Caco-2 (cell line): ENCODE measurements at regions not wholly inside any gene's neighbourhood (a gene's known extent, or its start where the extent isn't known, plus 50 kb on each side); places are given as distances from the start of the nearest gene placed in this dataset.

Experiments used
- BruUV-seq: library from RNA; stranded (reverse); fragments of 400-500 nt; replicated peaks from 2 replicates; lab custom pipeline; 2021; lab: Mats Ljungman, UMichigan
- CTCF ChIA-PET: fragments of 300-600 bp; sonication (Branson Sonifier 250); formaldehyde crosslinking; loops from one replicate; lab custom pipeline; 2022; ENCODE audit warnings: antibody characterized with exemption; lab: Charles Lee
- POLR2A ChIA-PET: fragments of 300-600 bp; sonication (Branson Sonifier 250); formaldehyde crosslinking; loops from one replicate; lab custom pipeline; 2022; ENCODE audit warnings: antibody characterized with exemption; lab: Charles Lee
- DNase-seq, 2 experiments: peaks; one replicate each; pipeline versions ENCODE4 v3.0.0 to v3.0.0-alpha.2; 2020 to 2022
- H3K27me3 ChIP-seq: replicated peaks from 2 replicates; pipeline ENCODE4 v1.6.0; 2011; ENCODE audit warnings: low read length; ENCODE audit not compliant: control insufficient read depth, insufficient read depth
- H3K36me3 ChIP-seq: 2 replicates; pipeline ENCODE4 v1.5.1; 2011; ENCODE audit warnings: low read length; ENCODE audit not compliant: control insufficient read depth, insufficient read depth
- H3K4me1 ChIP-seq: fragments of 250-450 bp; sonication (Bioruptor Pico); 2 replicates; pipeline ENCODE4 v1.5.1; 2020; ENCODE audit warnings: mild to moderate bottlenecking
- H3K4me3 ChIP-seq: 2 replicates; pipeline ENCODE4 v1.5.1; 2011; ENCODE audit warnings: low read depth, mild to moderate bottlenecking, control low read depth, low read length
- H3K9me3 ChIP-seq: fragments of 250-450 bp; sonication (Bioruptor Pico); 2 replicates; pipeline ENCODE4 v1.5.1; 2020; ENCODE audit warnings: mild to moderate bottlenecking, moderate library complexity
- H3K27ac Mint-ChIP-seq: one replicate; pipeline ENCODE4 v1.8.0; 2022; ENCODE audit warnings: mixed read lengths; ENCODE audit not compliant: unreplicated experiment
- H3K27me3 Mint-ChIP-seq: one replicate; pipeline ENCODE4 v1.8.0; 2022; ENCODE audit warnings: mixed read lengths; ENCODE audit not compliant: insufficient read depth, unreplicated experiment
- H3K36me3 Mint-ChIP-seq: one replicate; pipeline ENCODE4 v1.8.0; 2022; ENCODE audit warnings: mild to moderate bottlenecking, mixed read lengths; ENCODE audit not compliant: insufficient read depth, unreplicated experiment
- H3K4me1 Mint-ChIP-seq: one replicate; pipeline ENCODE4 v1.8.0; 2022; ENCODE audit warnings: low read depth, mixed read lengths; ENCODE audit not compliant: unreplicated experiment
- H3K4me3 Mint-ChIP-seq: one replicate; pipeline ENCODE4 v1.8.0; 2022; ENCODE audit warnings: mild to moderate bottlenecking, moderate library complexity, mixed read lengths; ENCODE audit not compliant: unreplicated experiment
- H3K9me3 Mint-ChIP-seq: one replicate; pipeline ENCODE4 v1.8.0; 2022; ENCODE audit warnings: mixed read lengths; ENCODE audit not compliant: unreplicated experiment
- CTCF ChIP-seq, 2 experiments: fragments of 200-600 bp in 1 of 2; IDR thresholded peaks; 1 replicate in 1 of 2; 2 replicates in 1 of 2; pipeline versions ENCODE4 v1.5.1 to v1.8.0; 2011 to 2022; ENCODE audit warnings: antibody characterized with exemption in 1 of 2, control low read depth in 1 of 2, inconsistent platforms in 1 of 2, low read depth in 1 of 2, low read length in 1 of 2, mild to moderate bottlenecking in 1 of 2, moderate library complexity in 1 of 2; ENCODE audit not compliant: insufficient read depth in 1 of 2, severe bottlenecking in 1 of 2, unreplicated experiment in 1 of 2
- intact Hi-C: fragments of 100-400 bp; cut with micrococcal nuclease; formaldehyde crosslinking; loops from one replicate; pipeline ENCODE4 v1.10.0; 2022; ENCODE audit not compliant: unreplicated experiment

DNA sequence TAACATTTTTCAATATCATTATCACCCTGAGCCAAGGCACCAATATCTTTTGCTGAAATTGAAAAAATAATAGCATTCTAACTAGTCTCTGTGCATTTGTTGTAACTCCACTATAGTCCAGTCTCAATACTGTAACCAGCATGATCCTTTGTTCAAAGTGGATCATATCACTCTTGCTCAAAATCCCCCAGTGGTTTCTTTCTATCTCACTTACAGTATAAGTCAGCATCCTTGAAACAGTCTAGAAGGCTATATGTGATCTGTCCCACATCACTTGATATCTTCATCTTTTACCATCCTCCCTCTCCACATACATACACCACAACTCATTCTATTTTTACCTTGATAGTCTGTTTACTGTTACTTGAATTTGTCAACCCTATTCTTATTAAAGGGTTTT lies 435.7 kb downstream of the CCER1 start:
- no peak overlapping the region for H3K4me3 Mint-ChIP-seq
- H3K36me3 Mint-ChIP-seq = no peaks in the 10 kb centered on the region
- Histone ChIP-seq H3K36me3 (no peaks in the 10 kb centered on the region), H3K4me3 (no peak overlapping the region), H3K4me1 (peaks cover 12% of the 10 kb centered on the region; the same call in 1 of the 2 replicates), H3K9me3 (no peaks in the 10 kb centered on the region), H3K27me3 (no peaks in the 10 kb centered on the region)
- peaks cover 7% of the 10 kb centered on the region for H3K4me1 Mint-ChIP-seq
- no peak for DNase-seq
- no TSS peak for BruUV-seq
- H3K9me3 Mint-ChIP-seq = no peaks in the 10 kb centered on the region
- no peak for TF ChIP-seq CTCF (IDR thresholded peaks at IDR 0.05; ENCODE audit: insufficient read depth in 1 of 2, low read depth in 1 of 2, low read length in 1 of 2, severe bottlenecking in 1 of 2, unreplicated experiment in 1 of 2)
- POLR2A ChIA-PET = no interaction called here
- intact Hi-C loops = no loop called here
- H3K27me3 Mint-ChIP-seq = peaks cover 3% of the 10 kb centered on the region
- CTCF ChIA-PET = no interaction called here
- no peak overlapping the region for H3K27ac Mint-ChIP-seq

GRCh38 chr12:90515199-90516175 lies 439.5 kb downstream of the CCER1 start:
- H3K27me3 Mint-ChIP-seq = peaks cover 2% of the 10 kb centered on the region
- POLR2A ChIA-PET = no interaction called here

DNA sequence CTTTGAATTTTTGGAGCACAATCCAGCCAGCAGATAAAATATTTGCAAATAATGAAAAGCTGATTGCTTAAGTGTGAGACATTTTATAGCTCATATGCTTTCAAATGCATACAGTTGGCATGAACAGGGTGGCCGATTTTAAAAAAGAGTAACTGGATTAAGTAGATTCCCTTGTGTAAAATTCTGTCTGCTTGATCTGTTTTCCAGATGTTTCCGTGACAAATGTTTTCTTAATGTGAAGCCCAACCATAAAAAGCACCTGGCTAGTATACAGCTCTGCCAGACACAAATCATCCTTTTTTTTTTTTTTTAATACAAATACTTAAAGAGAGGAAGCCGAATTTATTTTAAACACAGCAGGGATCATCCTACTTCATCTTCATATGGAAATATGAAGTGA lies 440.7 kb downstream of the CCER1 start:
- no peaks in the 10 kb centered on the region for H3K36me3 Mint-ChIP-seq
- no peak overlapping the region for H3K27ac Mint-ChIP-seq
- Histone ChIP-seq H3K4me3 (no peak overlapping the region), H3K9me3 (no peaks in the 10 kb centered on the region), H3K27me3 (no peaks in the 10 kb centered on the region), H3K36me3 (no peaks in the 10 kb centered on the region), H3K4me1 (peaks cover 12% of the 10 kb centered on the region; the same call in 1 of the 2 replicates)
- intact Hi-C loops = no loop called here
- no peaks in the 10 kb centered on the region for H3K9me3 Mint-ChIP-seq
- H3K27me3 Mint-ChIP-seq = peaks cover 2% of the 10 kb centered on the region
- BruUV-seq = no TSS peak
- POLR2A ChIA-PET = no interaction called here
- no peak for TF ChIP-seq CTCF (IDR thresholded peaks at IDR 0.05; ENCODE audit: insufficient read depth in 1 of 2, low read depth in 1 of 2, low read length in 1 of 2, severe bottlenecking in 1 of 2, unreplicated experiment in 1 of 2)
- H3K4me3 Mint-ChIP-seq = no peak overlapping the region
- CTCF ChIA-PET = interaction anchor here (0.7 kb wide), 1 partner anchor 11 kb away, joined by 5 read pairs; no protein-coding TSS in a partner anchor
- no peak for DNase-seq
- peaks cover 7% of the 10 kb centered on the region for H3K4me1 Mint-ChIP-seq

More at GRCh38 chr12:90515199-90516175, 439.5 kb downstream of the CCER1 start:
- Histone ChIP-seq H3K4me1 (peaks cover 12% of the 10 kb centered on the region; the same call in 1 of the 2 replicates), H3K9me3 (no peaks in the 10 kb centered on the region), H3K4me3 (no peak overlapping the region), H3K27me3 (no peaks in the 10 kb centered on the region), H3K36me3 (no peaks in the 10 kb centered on the region)
- no peak for TF ChIP-seq CTCF (IDR thresholded peaks at IDR 0.05; ENCODE audit: insufficient read depth in 1 of 2, low read depth in 1 of 2, low read length in 1 of 2, severe bottlenecking in 1 of 2, unreplicated experiment in 1 of 2)
- Mint-ChIP-seq H3K36me3 (no peaks in the 10 kb centered on the region), H3K9me3 (no peaks in the 10 kb centered on the region), H3K4me1 (peaks cover 7% of the 10 kb centered on the region), H3K4me3 (no peak overlapping the region), H3K27ac (peak overlapping the region; percentile 63)
- BruUV-seq = no TSS peak
- no peak for DNase-seq
- intact Hi-C loops = no loop called here
- CTCF ChIA-PET = no interaction called here
